Neural cell (in vitro differentiated cells): ENCODE measurements at regions not wholly inside any gene's neighbourhood (a gene's known extent, or its start where the extent isn't known, plus 50 kb on each side); places are given as distances from the start of the nearest gene placed in this dataset.

Experiments used
- POLR2AphosphoS5 ChIP-seq: IDR thresholded peaks from 2 replicates; pipeline ENCODE4 v1.6.1; 2012
- RAD21 ChIP-seq: fragments of 450-650 bp; conservative IDR thresholded peaks from 2 replicates; pipeline ENCODE4 v1.6.1; 2014; ENCODE audit warnings: antibody characterized with exemption, mild to moderate bottlenecking, moderate library complexity

GRCh38 chr13:21971662-21972621 is 301.1 kb downstream of the FGF9 start:
- no peak for TF ChIP-seq RAD21
- no peak for TF ChIP-seq POLR2AphosphoS5
